HL-60 (cell line): ENCODE measurements at regions not wholly inside any gene's neighbourhood (a gene's known extent, or its start where the extent isn't known, plus 50 kb on each side); places are given as distances from the start of the nearest gene placed in this dataset.

ENCODE experiments used
- DNase-seq, 2 experiments: peaks; one replicate each; pipeline ENCODE4 v3.0.0-alpha.2; 2010 to 2020; ENCODE audit warnings: low read depth in 1 of 2, low spot score in 1 of 2
- H3K27ac ChIP-seq: fragments of 250-450 bp; sonication (Bioruptor Pico); replicated peaks from 2 replicates; pipeline ENCODE4 v1.5.1; 2020; ENCODE audit warnings: mild to moderate bottlenecking, moderate library complexity
- H3K27me3 ChIP-seq: fragments of 250-450 bp; sonication (Bioruptor Pico); 2 replicates; pipeline ENCODE4 v1.5.1; 2021; ENCODE audit warnings: mild to moderate bottlenecking, moderate library complexity; ENCODE audit not compliant: insufficient read depth, poor library complexity, severe bottlenecking
- H3K4me3 ChIP-seq: replicated peaks from 2 replicates; pipeline ENCODE4 v1.5.1; 2011; ENCODE audit warnings: mild to moderate bottlenecking, control low read depth, low read length; ENCODE audit not compliant: insufficient read depth
- GABPA ChIP-seq: IDR thresholded peaks from 2 replicates; pipeline ENCODE4 v1.6.1; 2012; ENCODE audit warnings: low read depth
- POLR2AphosphoS5 ChIP-seq: IDR thresholded peaks from 2 replicates; pipeline ENCODE4 v1.6.1; 2012; ENCODE audit warnings: low read depth
- SPI1 ChIP-seq: IDR thresholded peaks from 2 replicates; pipeline ENCODE4 v1.6.1; 2012; ENCODE audit warnings: low read depth, mild to moderate bottlenecking, borderline replicate concordance
- TF ChIP-seq, protein P1 (sequence below): IDR thresholded peaks from 2 replicates; pipeline ENCODE4 v1.6.1; 2012; ENCODE audit warnings: low read depth; ENCODE audit not compliant: insufficient replicate concordance
- TF ChIP-seq, protein P2 (sequence below): IDR thresholded peaks from one replicate; pipeline ENCODE4 v1.5.1; 2011; ENCODE audit warnings: low read length, control low read depth, inconsistent platforms; ENCODE audit not compliant: insufficient read depth

DNA sequence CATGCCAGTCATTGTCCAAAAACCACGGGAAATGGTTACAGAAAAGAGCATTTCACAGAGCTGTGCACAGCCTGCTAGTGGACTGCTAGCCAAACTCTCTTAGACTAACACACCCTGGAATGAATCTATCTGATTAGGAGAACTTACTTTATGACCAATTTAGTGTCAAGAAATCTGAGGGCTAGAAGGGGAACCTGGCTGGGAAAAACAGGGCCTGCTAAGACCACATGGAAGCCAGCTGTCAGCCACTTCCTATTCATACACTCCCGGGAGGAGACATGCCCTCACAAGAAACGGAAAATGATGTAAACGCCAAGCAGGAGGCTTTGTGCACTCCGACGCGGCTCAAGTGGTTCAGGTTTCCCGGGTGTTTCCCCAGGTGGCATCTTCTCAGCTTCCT is 54.8 kb downstream of the MPP7 start:
- DNase-seq, result peak; percentile 6 to 64
- Histone ChIP-seq H3K27ac (no peak overlapping the region), H3K27me3 (no peaks in the 10 kb centered on the region), H3K4me3 (no peak overlapping the region)
- TF ChIP-seq SPI1 (peak; percentile 65), GABPA (no peak), POLR2AphosphoS5 (peak; percentile 48; the same call in 1 of the 2 replicates)
- TF ChIP-seq, protein P1, sequence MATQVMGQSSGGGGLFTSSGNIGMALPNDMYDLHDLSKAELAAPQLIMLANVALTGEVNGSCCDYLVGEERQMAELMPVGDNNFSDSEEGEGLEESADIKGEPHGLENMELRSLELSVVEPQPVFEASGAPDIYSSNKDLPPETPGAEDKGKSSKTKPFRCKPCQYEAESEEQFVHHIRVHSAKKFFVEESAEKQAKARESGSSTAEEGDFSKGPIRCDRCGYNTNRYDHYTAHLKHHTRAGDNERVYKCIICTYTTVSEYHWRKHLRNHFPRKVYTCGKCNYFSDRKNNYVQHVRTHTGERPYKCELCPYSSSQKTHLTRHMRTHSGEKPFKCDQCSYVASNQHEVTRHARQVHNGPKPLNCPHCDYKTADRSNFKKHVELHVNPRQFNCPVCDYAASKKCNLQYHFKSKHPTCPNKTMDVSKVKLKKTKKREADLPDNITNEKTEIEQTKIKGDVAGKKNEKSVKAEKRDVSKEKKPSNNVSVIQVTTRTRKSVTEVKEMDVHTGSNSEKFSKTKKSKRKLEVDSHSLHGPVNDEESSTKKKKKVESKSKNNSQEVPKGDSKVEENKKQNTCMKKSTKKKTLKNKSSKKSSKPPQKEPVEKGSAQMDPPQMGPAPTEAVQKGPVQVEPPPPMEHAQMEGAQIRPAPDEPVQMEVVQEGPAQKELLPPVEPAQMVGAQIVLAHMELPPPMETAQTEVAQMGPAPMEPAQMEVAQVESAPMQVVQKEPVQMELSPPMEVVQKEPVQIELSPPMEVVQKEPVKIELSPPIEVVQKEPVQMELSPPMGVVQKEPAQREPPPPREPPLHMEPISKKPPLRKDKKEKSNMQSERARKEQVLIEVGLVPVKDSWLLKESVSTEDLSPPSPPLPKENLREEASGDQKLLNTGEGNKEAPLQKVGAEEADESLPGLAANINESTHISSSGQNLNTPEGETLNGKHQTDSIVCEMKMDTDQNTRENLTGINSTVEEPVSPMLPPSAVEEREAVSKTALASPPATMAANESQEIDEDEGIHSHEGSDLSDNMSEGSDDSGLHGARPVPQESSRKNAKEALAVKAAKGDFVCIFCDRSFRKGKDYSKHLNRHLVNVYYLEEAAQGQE, result no peak
- TF ChIP-seq, protein P2, sequence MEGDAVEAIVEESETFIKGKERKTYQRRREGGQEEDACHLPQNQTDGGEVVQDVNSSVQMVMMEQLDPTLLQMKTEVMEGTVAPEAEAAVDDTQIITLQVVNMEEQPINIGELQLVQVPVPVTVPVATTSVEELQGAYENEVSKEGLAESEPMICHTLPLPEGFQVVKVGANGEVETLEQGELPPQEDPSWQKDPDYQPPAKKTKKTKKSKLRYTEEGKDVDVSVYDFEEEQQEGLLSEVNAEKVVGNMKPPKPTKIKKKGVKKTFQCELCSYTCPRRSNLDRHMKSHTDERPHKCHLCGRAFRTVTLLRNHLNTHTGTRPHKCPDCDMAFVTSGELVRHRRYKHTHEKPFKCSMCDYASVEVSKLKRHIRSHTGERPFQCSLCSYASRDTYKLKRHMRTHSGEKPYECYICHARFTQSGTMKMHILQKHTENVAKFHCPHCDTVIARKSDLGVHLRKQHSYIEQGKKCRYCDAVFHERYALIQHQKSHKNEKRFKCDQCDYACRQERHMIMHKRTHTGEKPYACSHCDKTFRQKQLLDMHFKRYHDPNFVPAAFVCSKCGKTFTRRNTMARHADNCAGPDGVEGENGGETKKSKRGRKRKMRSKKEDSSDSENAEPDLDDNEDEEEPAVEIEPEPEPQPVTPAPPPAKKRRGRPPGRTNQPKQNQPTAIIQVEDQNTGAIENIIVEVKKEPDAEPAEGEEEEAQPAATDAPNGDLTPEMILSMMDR, result no peak

- DNase-seq, result no peak
- TF ChIP-seq, protein P2, result no peak
- TF ChIP-seq, protein P1, result no peak
- TF ChIP-seq SPI1 (no peak), POLR2AphosphoS5 (no peak), GABPA (no peak)
- Histone ChIP-seq H3K27me3 (no peaks in the 10 kb centered on the region), H3K27ac (no peak overlapping the region), H3K4me3 (no peak overlapping the region)
These were observed 56.8 kb downstream of the MPP7 start for GRCh38 chr10:28246023-28246422.

GRCh38 chr10:28243923-28244322 is 58.9 kb downstream of the MPP7 start:
- TF ChIP-seq, protein P2, result no peak
- TF ChIP-seq GABPA (no peak), SPI1 (no peak), POLR2AphosphoS5 (no peak)
- TF ChIP-seq, protein P1, result no peak
- DNase-seq, result no peak
- H3K27ac ChIP-seq, result no peak overlapping the region
- H3K27me3 ChIP-seq, result no peaks in the 10 kb centered on the region
- no peak overlapping the region for H3K4me3 ChIP-seq
